OCI-LY1 (cell line): ENCODE measurements at regions not wholly inside any gene's neighbourhood (a gene's known extent, or its start where the extent isn't known, plus 50 kb on each side); places are given as distances from the start of the nearest gene placed in this dataset.

Experiments
- H2AFZ ChIP-seq: fragments of 200-600 bp; sonication (generic), shearing (Covaris generic); 2 replicates; pipeline ENCODE4 v1.6.0; 2014; ENCODE audit warnings: antibody characterized with exemption, mild to moderate bottlenecking, low read length
- H3F3A ChIP-seq: fragments of 200-600 bp; sonication (generic), shearing (Covaris generic); 2 replicates; pipeline ENCODE4 v1.6.0; 2014; ENCODE audit warnings: mild to moderate bottlenecking, antibody characterized with exemption, low read length, moderate library complexity; ENCODE audit not compliant: insufficient read depth
- H3K27ac ChIP-seq: fragments of 200-600 bp; sonication (generic); 2 replicates; pipeline ENCODE4 v1.5.1; 2014; ENCODE audit warnings: low read length, mixed run types, mild to moderate bottlenecking, low read depth; ENCODE audit not compliant: poor library complexity, severe bottlenecking
- H3K27me3 ChIP-seq: fragments of 200-600 bp; sonication (generic); 2 replicates; pipeline ENCODE4 v1.6.0; 2014; ENCODE audit warnings: antibody characterized with exemption, mild to moderate bottlenecking, low read length, moderate library complexity; ENCODE audit not compliant: insufficient read depth
- H3K36me3 ChIP-seq: fragments of 200-600 bp; sonication (generic); 2 replicates; pipeline ENCODE4 v1.6.1; 2014; ENCODE audit warnings: mild to moderate bottlenecking, antibody characterized with exemption, low read length, moderate library complexity, mixed read lengths; ENCODE audit not compliant: insufficient read depth
- H3K4me1 ChIP-seq: fragments of 200-600 bp; sonication (generic); 2 replicates; pipeline ENCODE4 v1.5.1; 2014; ENCODE audit warnings: mild to moderate bottlenecking, low read length, moderate library complexity; ENCODE audit not compliant: insufficient read depth, severe bottlenecking
- H3K4me2 ChIP-seq: fragments of 200-600 bp; sonication (generic), shearing (Covaris generic); 2 replicates; pipeline ENCODE4 v1.6.1; 2014; ENCODE audit warnings: low read length
- H3K4me3 ChIP-seq: fragments of 200-600 bp; sonication (generic); 2 replicates; pipeline ENCODE4 v1.5.1; 2014; ENCODE audit warnings: low read length, low read depth, mild to moderate bottlenecking, mixed read lengths; ENCODE audit not compliant: poor library complexity, severe bottlenecking
- H3K79me2 ChIP-seq: fragments of 200-600 bp; shearing (Covaris generic); 2 replicates; pipeline ENCODE4 v1.6.1; 2016; ENCODE audit warnings: mixed run types, low read length, mixed read lengths; ENCODE audit not compliant: insufficient read depth
- H3K9ac ChIP-seq: fragments of 200-600 bp; sonication (generic), shearing (Covaris generic); 2 replicates; pipeline ENCODE4 v1.6.1; 2014; ENCODE audit warnings: mild to moderate bottlenecking, low read length, mixed read lengths
- H3K9me2 ChIP-seq: fragments of 200-600 bp; sonication (generic), shearing (Covaris generic); 2 replicates; pipeline ENCODE4 v1.6.1; 2014; ENCODE audit warnings: low read depth, mild to moderate bottlenecking, low read length, mixed read lengths
- H3K9me3 ChIP-seq: fragments of 200-600 bp; shearing (Covaris generic); 2 replicates; pipeline ENCODE4 v1.6.1; 2014; ENCODE audit warnings: low read length, mixed read lengths
- H4K20me1 ChIP-seq: fragments of 200-600 bp; sonication (generic), shearing (Covaris generic); 2 replicates; pipeline ENCODE4 v1.6.0; 2016; ENCODE audit warnings: mild to moderate bottlenecking, low read length; ENCODE audit not compliant: insufficient read depth
- EZH2 ChIP-seq: fragments of 200-600 bp; sonication (generic), shearing (Covaris generic); IDR thresholded peaks from 2 replicates; pipeline ENCODE4 v1.8.0; 2017; ENCODE audit warnings: borderline replicate concordance, mixed run types, mild to moderate bottlenecking, antibody characterized with exemption, low read length, moderate library complexity, mixed read lengths
- TF ChIP-seq, protein P1 (sequence below): fragments of 200-600 bp; sonication (generic), shearing (Covaris generic); IDR thresholded peaks from 2 replicates; pipeline ENCODE4 v1.5.1; 2017; ENCODE audit warnings: mild to moderate bottlenecking, antibody characterized with exemption, low read length, moderate library complexity, mixed read lengths

GRCh38 chr10:57699944-57700343 lies 567.8 kb downstream of the IPMK start:
- no peaks in the 10 kb centered on the region for H3K36me3 ChIP-seq
- no peaks in the 10 kb centered on the region for H3K27me3 ChIP-seq
- no peaks in the 10 kb centered on the region for H4K20me1 ChIP-seq
- no peak overlapping the region for H3K4me3 ChIP-seq
- no peak overlapping the region for H2AFZ ChIP-seq
- TF ChIP-seq EZH2 = no peak
- TF ChIP-seq, protein P1, sequence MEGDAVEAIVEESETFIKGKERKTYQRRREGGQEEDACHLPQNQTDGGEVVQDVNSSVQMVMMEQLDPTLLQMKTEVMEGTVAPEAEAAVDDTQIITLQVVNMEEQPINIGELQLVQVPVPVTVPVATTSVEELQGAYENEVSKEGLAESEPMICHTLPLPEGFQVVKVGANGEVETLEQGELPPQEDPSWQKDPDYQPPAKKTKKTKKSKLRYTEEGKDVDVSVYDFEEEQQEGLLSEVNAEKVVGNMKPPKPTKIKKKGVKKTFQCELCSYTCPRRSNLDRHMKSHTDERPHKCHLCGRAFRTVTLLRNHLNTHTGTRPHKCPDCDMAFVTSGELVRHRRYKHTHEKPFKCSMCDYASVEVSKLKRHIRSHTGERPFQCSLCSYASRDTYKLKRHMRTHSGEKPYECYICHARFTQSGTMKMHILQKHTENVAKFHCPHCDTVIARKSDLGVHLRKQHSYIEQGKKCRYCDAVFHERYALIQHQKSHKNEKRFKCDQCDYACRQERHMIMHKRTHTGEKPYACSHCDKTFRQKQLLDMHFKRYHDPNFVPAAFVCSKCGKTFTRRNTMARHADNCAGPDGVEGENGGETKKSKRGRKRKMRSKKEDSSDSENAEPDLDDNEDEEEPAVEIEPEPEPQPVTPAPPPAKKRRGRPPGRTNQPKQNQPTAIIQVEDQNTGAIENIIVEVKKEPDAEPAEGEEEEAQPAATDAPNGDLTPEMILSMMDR = no peak
- no peaks in the 10 kb centered on the region for H3K4me1 ChIP-seq
- no peak overlapping the region for H3K9ac ChIP-seq
- H3K27ac ChIP-seq = no peak overlapping the region
- no peaks in the 10 kb centered on the region for H3K9me3 ChIP-seq
- no peak overlapping the region for H3K4me2 ChIP-seq
- no peaks in the 10 kb centered on the region for H3F3A ChIP-seq
- H3K79me2 ChIP-seq = no peaks in the 10 kb centered on the region
- H3K9me2 ChIP-seq = no peaks in the 10 kb centered on the region

GRCh38 chr10:57696641-57697040 lies 571.1 kb downstream of the IPMK start:
- no peaks in the 10 kb centered on the region for H3K36me3 ChIP-seq
- no peaks in the 10 kb centered on the region for H4K20me1 ChIP-seq
- no peak for TF ChIP-seq EZH2
- TF ChIP-seq, protein P1 = no peak
- no peak overlapping the region for H3K9ac ChIP-seq
- H3K4me2 ChIP-seq = no peak overlapping the region
- no peaks in the 10 kb centered on the region for H3F3A ChIP-seq
- no peak overlapping the region for H3K4me3 ChIP-seq
- no peaks in the 10 kb centered on the region for H3K9me2 ChIP-seq
- H3K27me3 ChIP-seq = no peaks in the 10 kb centered on the region
- no peaks in the 10 kb centered on the region for H3K9me3 ChIP-seq
- no peak overlapping the region for H2AFZ ChIP-seq
- H3K4me1 ChIP-seq = no peaks in the 10 kb centered on the region
- H3K27ac ChIP-seq = no peak overlapping the region
- no peaks in the 10 kb centered on the region for H3K79me2 ChIP-seq

DNA sequence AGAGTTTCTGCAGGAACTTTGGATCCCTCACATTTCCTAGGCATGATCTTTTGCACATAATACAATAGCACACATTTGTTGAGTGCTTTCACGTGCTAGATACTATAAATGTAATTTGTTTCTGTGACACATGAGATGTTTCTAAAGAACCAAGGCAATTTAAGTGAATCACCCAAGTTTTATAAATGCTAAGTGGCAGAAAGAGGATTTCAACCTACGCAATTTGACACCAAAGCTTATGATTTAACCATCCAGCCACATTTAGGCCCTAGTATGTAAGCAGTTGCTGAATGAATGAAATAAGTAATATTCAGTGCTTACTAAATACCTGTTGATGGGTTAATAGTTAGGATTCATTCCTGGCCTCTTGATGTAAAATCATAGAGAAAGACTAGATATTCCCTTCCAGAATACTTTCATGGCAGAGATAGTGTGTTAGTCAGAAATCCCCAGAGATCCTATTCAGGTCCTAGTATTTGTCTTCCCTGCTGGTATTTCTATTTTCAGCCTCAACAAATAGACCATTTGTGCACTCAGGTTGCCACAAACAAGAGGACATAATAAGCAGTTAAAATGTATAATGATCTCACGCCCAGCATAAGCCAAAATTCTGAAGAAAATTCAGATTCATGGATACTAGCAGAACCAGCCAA lies 572.6 kb downstream of the IPMK start:
- no peaks in the 10 kb centered on the region for H3F3A ChIP-seq
- H3K4me1 ChIP-seq = no peaks in the 10 kb centered on the region

DNA sequence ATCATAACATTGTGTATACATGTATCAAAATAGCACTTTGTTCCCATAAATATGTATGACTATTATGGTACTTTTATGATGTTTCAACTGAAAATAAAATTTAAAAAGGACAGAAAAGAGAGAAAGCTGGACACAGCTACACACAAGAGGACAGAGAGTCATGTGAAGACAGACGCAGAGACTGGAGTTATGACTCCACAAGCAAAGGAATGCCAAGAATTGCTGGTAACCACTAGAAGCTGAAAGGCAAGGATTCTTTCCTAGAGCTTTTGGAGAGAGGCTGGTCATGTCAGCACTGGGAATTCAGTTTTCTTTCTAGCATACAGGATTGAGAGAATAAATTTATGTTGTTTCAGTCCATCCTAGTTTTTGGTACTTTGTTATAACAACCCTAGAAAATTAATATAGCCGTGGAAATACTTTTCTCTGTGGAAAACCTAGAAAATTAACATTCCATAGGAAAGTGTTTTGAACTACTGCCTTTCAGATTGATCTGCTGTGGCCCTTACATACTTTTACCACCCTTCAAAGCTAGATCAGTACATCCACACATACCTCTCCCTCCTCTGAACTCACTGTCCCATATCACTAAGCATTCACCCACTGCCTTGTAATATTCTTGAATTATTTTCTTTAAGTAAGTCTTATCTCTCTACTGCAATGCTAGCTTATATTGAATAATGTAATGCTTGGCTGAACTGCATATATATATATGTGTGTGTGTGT lies 575.3 kb downstream of the IPMK start:
- Histone ChIP-seq H4K20me1 (no peaks in the 10 kb centered on the region), H3K4me3 (no peak overlapping the region), H3F3A (no peaks in the 10 kb centered on the region), H2AFZ (no peak overlapping the region), H3K36me3 (no peaks in the 10 kb centered on the region), H3K4me1 (no peaks in the 10 kb centered on the region), H3K79me2 (no peaks in the 10 kb centered on the region), H3K27ac (no peak overlapping the region), H3K9me3 (no peaks in the 10 kb centered on the region), H3K9ac (no peak overlapping the region), H3K9me2 (no peaks in the 10 kb centered on the region), H3K27me3 (no peaks in the 10 kb centered on the region), H3K4me2 (no peak overlapping the region)
- TF ChIP-seq EZH2 = no peak
- TF ChIP-seq, protein P1 = no peak

More for the DNA sequence above, 572.6 kb downstream of the IPMK start:
- no peaks in the 10 kb centered on the region for H3K9me2 ChIP-seq
- H3K27ac ChIP-seq = no peak overlapping the region
- no peak overlapping the region for H3K4me2 ChIP-seq
- no peak for TF ChIP-seq EZH2
- H3K79me2 ChIP-seq = no peaks in the 10 kb centered on the region
- H3K9ac ChIP-seq = no peak overlapping the region
- H3K4me3 ChIP-seq = no peak overlapping the region
- H3K27me3 ChIP-seq = no peaks in the 10 kb centered on the region
- no peak overlapping the region for H2AFZ ChIP-seq
- H4K20me1 ChIP-seq = no peaks in the 10 kb centered on the region
- no peaks in the 10 kb centered on the region for H3K9me3 ChIP-seq
- no peaks in the 10 kb centered on the region for H3K36me3 ChIP-seq
